Stimulated activated CD4-positive, alpha-beta T cell treated with anti-CD3 and anti-CD28 coated beads, TNF-alpha, amount 100 ng/mL, for 4 hours (primary cell): ENCODE measurements at regions not wholly inside any gene's neighbourhood (a gene's known extent, or its start where the extent isn't known, plus 50 kb on each side); places are given as distances from the start of the nearest gene placed in this dataset.

Experiments
- DNase-seq, 3 experiments: peaks; one replicate each; pipeline ENCODE4 v3.0.0-alpha.2; 2020; ENCODE audit warnings: low read depth in 3 of 3

DNA sequence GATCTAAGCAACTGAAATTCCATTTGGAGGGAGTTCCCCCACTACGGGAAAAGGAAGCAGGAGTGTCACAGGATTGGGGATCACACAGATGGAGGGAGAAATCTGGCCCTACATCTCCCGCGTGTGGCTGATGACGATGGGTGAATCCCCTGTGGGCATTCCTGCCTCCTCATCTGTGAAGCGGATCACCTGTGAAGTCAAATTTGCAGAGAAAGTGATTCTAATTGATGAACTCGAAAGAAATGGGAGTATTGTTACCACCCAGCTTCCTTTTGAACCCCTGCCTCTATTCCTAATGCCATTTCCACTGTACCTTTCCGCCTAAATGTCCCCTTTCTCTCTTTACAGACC, 92.0 kb downstream of the CMPK2 start:
- DNase-seq, result no peak

DNA sequence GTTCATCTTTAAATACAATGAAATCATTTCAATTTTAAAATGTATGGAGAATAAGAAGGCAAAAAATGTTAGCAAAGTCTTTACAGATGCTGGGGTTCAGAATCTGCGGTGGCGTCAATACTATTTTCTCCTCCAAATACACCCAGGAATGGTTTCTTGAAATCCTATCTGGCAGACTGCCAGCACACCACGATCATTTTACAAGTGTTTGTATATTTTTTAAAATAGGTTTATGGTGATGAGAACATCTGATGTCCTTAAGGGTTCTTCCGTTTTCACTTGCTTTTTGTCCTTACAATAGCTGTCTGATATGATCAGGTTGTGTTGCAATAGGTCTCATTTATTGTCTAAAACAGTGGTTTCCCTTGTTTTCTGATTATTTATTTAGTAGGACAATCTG, 89.6 kb downstream of the CMPK2 start:
- DNase-seq, result no peak

DNA sequence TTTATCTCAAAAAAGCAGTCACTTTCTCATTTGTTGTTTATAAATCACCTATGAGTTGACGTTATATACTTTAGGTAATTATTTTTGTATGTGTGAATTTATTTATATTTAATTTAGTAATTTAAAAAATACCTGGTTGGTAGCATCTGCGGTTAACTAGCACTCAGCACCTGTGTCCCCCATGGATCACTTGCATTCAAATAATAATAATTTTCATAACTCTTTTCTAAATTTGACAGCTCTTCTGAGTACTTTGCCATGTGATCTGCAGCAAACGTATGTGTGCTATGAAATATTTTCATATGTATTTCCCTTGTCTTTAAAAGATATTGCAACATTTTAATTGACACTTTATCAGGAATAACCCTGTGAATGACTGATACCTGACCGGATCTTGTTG, 88.1 kb downstream of the CMPK2 start:
- DNase-seq, result no peak

DNA sequence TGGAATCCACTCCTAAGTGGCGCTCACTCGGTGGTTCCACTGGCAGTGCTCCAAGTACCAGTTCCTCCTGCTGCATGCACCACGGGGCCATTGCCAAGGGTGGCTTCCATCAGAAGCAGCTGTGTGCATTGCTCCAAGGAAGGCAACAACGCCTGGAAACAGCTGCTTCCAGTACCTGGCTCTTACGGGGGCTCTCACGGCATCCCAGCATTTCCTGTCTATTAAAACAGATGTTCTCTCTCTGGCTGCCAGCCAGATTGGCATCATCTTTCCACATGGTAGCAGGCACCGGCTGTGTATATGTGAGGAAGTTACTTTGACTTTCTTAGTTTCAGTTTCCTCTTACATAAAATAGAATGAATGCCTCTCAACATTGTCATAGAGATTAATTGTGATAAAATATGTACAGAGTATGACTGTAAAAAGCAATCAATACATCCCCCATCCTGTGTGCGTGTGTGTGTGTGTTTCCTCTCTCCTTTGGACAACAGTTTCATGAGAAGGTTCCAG, 84.9 kb downstream of the CMPK2 start:
- DNase-seq, result no peak

DNA sequence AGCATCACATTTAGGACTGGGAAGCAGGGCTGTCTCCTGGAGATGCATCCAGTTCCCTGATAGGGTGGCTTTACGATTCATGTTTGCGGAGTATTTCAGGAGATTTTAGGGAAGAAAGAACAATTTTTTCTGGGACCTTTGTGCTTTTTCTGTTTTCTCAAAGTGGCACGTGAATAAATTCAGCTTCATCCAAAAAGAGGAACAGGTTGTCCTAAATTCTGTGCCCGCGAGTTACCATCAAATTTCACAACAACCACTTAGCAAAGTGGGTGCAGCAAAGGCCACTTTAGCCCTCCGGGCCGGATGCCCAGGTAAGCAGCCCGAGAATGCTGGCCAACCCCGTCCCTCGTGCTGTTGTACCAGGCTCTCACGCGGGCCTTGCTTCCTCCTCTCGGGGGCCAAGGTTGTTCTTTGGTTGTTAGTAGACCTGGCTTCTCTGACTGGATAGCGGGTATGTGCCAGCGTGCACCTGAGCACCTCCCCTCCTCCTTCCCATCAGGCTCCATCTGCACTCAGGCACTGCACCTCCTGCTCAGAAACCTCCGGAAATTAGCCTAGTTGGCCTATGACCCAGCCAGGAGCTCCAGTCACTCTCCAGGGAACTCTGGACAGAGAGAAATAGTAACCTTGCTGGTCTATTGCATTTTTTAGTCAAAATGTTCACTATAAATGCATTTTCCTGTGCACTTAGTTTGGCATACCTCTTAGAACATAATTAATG, 83.0 kb downstream of the CMPK2 start:
- no peak for DNase-seq

DNA sequence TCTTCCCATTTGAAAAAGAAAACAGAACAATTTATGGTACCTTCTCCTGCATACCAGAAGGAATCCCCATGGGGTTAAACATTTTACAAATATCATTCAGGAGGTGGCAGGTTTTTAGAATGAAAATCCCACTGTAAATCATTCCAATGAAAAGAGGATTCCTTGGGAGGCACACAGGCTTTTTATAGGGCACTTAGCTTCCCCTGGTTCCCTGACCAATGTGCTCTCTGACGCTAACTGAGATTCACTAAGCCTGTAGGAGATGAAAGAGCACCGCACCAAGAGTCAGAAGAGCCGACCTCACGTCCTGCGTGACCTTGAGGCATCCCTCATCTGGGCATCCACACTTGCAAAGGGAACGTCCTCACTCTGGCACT, 82.5 kb downstream of the CMPK2 start:
- no peak for DNase-seq

DNA sequence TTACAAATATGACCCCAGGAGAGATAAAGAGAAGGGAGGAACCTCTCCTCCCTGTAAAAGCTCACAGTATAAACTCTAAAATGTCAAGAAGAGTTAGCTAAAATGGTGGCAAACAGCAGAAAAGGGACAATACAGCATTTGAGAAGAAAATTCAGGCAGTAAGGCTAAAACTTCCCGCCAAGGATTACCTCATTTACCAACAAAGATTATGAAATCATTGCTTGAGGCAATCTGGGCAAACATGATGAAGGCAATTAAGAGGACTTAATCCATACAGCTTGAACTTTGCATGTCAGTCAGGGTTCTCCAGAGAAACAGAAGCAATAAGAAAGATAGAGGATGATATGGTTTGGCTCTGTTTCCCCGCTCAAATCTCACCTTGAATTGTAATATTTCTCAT, 81.4 kb downstream of the CMPK2 start:
- DNase-seq, result no peak

DNA sequence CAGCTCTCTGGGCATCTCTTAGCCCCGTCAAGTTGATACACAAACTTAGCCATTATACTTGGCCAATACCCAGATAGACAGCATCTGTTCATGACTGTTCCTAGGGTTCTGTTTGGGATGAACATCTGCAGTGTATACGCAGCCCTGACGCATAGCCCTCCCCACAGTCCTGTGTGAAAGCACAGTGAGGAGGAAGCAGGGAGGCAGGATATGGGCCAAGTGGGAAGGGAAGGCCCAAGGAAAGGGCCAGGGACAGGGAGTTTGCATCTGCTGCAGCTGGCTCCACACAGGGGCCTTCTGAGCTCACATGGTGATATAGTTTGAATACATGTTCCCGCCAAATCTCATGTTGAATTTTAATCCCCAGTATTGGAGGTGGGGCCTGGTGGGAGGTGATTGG, 80.2 kb downstream of the CMPK2 start:
- no peak for DNase-seq

DNA sequence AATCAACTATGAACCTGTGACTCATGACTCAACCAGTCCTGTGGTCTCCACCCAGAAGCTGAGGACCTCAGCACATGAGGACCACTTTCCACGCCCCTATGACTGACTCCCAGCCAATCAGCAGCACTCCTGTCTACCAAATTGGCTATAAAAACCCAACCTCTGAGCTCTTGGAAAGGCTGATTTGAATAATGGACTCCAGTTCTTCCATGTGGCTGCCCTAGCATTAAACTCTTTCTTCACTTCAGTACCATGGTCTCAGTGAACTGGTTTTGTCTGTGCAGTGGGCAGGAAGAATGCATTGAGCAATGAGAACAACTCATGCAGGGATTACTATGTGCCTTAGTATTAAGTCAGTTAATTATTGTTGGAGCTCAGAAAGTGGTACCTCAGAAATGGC, 78.3 kb downstream of the CMPK2 start:
- DNase-seq, result no peak

DNA sequence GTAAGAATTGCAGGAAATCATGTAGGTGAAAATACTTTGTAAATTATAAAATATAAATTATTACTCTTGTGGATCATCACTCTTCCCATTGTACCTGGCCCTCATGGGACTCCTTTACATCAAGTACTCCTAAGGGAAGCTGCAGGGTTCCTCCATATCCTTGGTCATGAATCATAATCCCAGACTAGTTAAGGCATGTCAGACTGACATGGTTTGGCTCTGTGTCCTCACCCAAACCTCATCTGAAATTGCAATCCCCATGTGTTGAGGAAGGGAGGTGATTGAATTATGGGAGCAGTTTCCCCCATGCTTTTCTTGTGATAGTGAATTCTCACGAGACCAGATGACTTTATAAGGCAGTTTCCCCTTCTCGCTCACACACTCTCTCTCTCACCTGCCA, 77.1 kb downstream of the CMPK2 start:
- no peak for DNase-seq

DNA sequence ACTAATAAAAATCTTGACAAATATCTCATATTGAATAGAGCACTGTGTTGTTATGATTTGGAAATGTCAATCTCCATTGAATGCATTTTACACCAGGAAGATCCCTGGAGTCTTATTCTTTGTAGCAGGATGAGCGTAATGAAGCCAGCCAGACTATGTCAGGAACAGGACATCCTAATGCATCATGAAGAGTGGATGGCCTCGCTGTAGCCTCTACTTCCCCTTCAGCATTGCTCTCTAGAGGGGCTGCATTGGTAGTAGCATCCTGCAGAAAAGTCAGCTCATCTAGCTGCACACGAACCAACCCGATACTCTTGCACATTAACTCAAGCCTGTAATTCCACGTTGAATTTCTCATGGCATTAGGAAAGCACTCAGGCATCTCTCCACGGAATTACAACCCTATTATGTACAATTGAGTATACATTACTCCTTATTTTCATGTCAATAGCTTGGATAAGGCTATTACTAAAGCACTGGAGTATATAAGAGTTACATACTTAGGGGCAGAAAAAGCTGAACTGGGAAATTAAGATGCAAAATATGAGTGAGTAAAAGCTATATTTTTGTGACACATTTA, 76.1 kb downstream of the CMPK2 start:
- DNase-seq, result no peak

DNA sequence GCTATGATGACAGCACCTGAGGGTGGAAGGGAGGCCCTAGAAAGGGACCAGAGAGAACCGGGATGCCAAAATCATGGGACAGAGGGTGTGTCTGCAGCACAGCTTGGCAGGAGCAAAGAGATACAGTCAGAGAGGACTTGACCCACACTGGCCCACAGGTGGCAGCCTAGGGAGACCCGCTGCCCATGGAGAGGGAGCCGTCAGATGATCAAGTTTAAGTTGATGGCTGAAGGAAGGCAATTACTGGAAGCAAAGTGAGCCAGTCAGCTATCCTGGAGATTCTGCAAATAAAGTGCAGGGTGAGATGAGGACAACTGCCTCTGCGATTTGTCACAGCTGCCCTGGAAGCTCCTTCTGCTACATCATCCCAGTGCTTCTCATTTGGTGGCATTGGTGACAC, 74.0 kb downstream of the CMPK2 start:
- no peak for DNase-seq

DNA sequence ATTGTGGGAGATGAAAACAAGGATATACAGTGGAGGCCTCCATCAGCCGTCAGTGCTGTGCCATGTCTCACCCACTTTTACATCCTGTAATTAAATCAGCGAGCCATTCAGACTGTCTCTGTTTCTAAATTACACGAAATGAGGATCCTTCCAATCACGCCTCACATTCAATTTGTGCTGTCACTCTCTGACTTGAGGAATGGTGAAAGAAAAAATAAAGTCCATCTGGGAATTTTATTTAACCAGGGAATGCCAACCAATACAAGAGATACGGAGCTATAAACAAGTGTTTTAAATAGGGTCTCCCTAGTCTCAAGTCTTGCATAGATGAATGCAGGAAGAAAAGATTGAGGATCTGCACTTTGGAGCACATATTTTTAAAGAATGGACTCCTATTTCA, 72.8 kb downstream of the CMPK2 start:
- no peak for DNase-seq

DNA sequence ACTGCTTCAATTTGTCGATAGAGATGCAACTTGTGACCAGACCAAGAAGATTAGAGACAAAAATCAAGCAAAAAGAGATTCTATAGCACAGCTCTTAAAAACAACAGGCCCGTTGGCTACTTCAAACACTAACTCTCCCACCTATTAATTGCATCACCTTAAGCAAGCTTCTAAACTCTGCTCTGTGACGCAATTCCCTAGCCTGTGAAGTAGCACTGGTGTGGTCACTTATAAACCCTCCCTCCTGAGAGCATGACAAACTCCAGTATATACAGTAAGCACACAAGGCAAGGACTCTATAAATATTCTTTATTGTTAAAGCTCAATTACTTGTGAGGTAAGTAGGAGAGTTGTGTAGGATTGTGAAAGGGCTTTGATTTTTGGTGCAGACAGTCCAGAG, 72.3 kb downstream of the CMPK2 start:
- no peak for DNase-seq

DNA sequence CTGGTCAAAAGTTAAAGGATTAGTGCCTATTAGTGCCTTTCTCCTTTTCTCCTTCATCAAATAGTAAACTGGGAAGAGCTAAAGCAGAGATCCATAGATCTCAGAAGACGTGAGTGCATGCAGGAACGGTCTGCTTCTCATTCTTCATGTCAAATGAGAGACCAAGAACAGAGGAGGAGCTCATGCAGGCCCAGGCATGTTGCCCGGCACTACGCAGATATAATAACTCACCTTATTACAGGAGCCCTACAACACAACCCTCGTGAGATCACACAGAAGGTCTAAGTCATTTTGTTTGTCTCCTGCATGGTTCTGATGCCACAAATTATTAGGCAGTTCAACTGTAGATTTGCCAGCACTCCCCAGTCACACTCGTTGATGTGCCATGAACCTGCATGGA, 71.8 kb downstream of the CMPK2 start:
- no peak for DNase-seq

DNA sequence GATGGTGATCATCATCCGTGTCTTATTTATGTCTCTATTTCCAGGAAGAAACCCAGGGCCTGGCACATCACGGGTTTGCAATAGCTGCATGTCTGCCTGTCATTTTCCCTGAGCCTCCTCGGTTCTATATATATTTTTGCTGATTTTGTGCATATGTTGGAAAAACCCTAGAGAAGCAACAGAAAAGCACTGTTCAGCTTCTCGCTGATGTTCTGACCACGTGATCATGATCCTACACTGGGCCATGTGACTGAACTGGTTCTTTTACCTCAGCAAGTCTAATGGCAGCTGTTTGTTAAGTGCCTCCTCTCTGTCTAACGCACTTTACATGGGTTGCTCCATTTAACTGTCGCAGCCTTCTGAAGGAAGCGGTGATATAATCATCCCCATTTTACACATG, 71.3 kb downstream of the CMPK2 start:
- DNase-seq, result no peak
